ENCODE measurements at regions not wholly inside any gene's neighbourhood (a gene's known extent, or its start where the extent isn't known, plus 50 kb on each side); places are given as distances from the start of the nearest gene placed in this dataset.
A peak's percentile ranks its signal among the peaks of the same experiment; 100 is the strongest.

- no peak overlapping the region for H3K27ac ChIP-seq
- DNase-seq: no peak
These were observed 667.1 kb downstream of the LTN1 start for GRCh38 chr21:28325618-28326017.

GRCh38 chr21:28324690-28325089 is 668.0 kb downstream of the LTN1 start:
- no peaks in the 10 kb centered on the region for H3K36me3 ChIP-seq
- peaks cover 0 to 4% (median 0%) of the 10 kb centered on the region in 4 donors for H3K9me3 ChIP-seq
- H3K4me1 ChIP-seq: no peaks in the 10 kb centered on the region
- H3K4me3 ChIP-seq: no peak overlapping the region
- no peaks in the 10 kb centered on the region for H3K27me3 ChIP-seq
- DNase-seq: no peak
- TF ChIP-seq CTCF (IDR thresholded peaks at IDR 0.05): no peak
- no peak for TF ChIP-seq POLR2A (IDR thresholded peaks at IDR 0.05)
- H3K27ac ChIP-seq: no peak overlapping the region

More at GRCh38 chr21:28325618-28326017, 667.1 kb downstream of the LTN1 start:
- no peak overlapping the region for H3K4me3 ChIP-seq
- no peaks in the 10 kb centered on the region for H3K27me3 ChIP-seq
- H3K36me3 ChIP-seq: no peaks in the 10 kb centered on the region
- H3K4me1 ChIP-seq: no peaks in the 10 kb centered on the region
- TF ChIP-seq POLR2A (IDR thresholded peaks at IDR 0.05) (no peak), CTCF (IDR thresholded peaks at IDR 0.05) (no peak)
- peaks cover 0 to 4% (median 0%) of the 10 kb centered on the region in 4 donors for H3K9me3 ChIP-seq

GRCh38 chr21:28317177-28317950 is 675.3 kb downstream of the LTN1 start:
- no peak for DNase-seq

GRCh38 chr21:28311411-28312190 is 681.1 kb downstream of the LTN1 start:
- no peak for DNase-seq
- H3K36me3 ChIP-seq: no peaks in the 10 kb centered on the region
- no peak overlapping the region for H3K27ac ChIP-seq
- no peak overlapping the region for H3K4me3 ChIP-seq
- no peaks in the 10 kb centered on the region for H3K9me3 ChIP-seq
- no peaks in the 10 kb centered on the region for H3K4me1 ChIP-seq
- TF ChIP-seq POLR2A (IDR thresholded peaks at IDR 0.05) (no peak), CTCF (IDR thresholded peaks at IDR 0.05) (no peak)
- no peaks in the 10 kb centered on the region for H3K27me3 ChIP-seq

More at GRCh38 chr21:28317177-28317950, 675.3 kb downstream of the LTN1 start:
- H3K4me1 ChIP-seq: no peaks in the 10 kb centered on the region
- H3K4me3 ChIP-seq: no peak overlapping the region
- H3K9me3 ChIP-seq: peaks cover 0 to 4% (median 0%) of the 10 kb centered on the region in 4 donors
- peak overlapping the region in 1 of 4 donors; percentile 38 for H3K27ac ChIP-seq
- no peak for TF ChIP-seq CTCF (IDR thresholded peaks at IDR 0.05)
- TF ChIP-seq POLR2A (IDR thresholded peaks at IDR 0.05): no peak
- no peaks in the 10 kb centered on the region for H3K36me3 ChIP-seq
- no peaks in the 10 kb centered on the region for H3K27me3 ChIP-seq

GRCh38 chr21:28310711-28311110 is 682.0 kb downstream of the LTN1 start:
- no peak for DNase-seq
- no peak for TF ChIP-seq CTCF (IDR thresholded peaks at IDR 0.05)
- H3K36me3 ChIP-seq: no peaks in the 10 kb centered on the region
- H3K9me3 ChIP-seq: no peaks in the 10 kb centered on the region
- H3K27me3 ChIP-seq: no peaks in the 10 kb centered on the region
- H3K4me1 ChIP-seq: no peaks in the 10 kb centered on the region
- H3K4me3 ChIP-seq: no peak overlapping the region
- H3K27ac ChIP-seq: no peak overlapping the region
